ENCODE measurements at regions not wholly inside any gene's neighbourhood (a gene's known extent, or its start where the extent isn't known, plus 50 kb on each side); places are given as distances from the start of the nearest gene placed in this dataset.
"Not testable (repeated sequence)": the region's sequence is repeated elsewhere in the genome, so short reads cannot be mapped to it uniquely, and the experiment has no call there.

GRCh38 chr3:35291471-35292236, 347.7 kb upstream of the ARPP21 start:
- H3K9me3 ChIP-seq = no peaks in the 10 kb centered on the region
- H3K36me3 ChIP-seq = no peaks in the 10 kb centered on the region
- H3K27ac ChIP-seq = no peak overlapping the region
- WGBS, 2 donors = 76 to 85% methylated on average over 4 of the region's 4 CpGs
- intact Hi-C loops (cut with DNase I) = no loop called here
- H3K4me1 ChIP-seq = no peaks in the 10 kb centered on the region
- DNase-seq = no peak
- H3K27me3 ChIP-seq = no peaks in the 10 kb centered on the region
- TF ChIP-seq POLR2A (IDR thresholded peaks at IDR 0.05) (no peak), CTCF (IDR thresholded peaks at IDR 0.05) (no peak)
- no peak overlapping the region for H3K4me3 ChIP-seq (replicated peaks in 1 of 3)

- Histone ChIP-seq H3K4me3 (replicated peaks in 1 of 3) (no peak overlapping the region), H3K27ac (no peak overlapping the region), H3K36me3 (no peaks in the 10 kb centered on the region), H3K27me3 (no peaks in the 10 kb centered on the region), H3K4me1 (no peaks in the 10 kb centered on the region), H3K9me3 (no peaks in the 10 kb centered on the region)
- DNase-seq = no peak
- WGBS, 2 donors = 91 to 93% methylated on average over 3 of the region's 3 CpGs
- TF ChIP-seq CTCF (IDR thresholded peaks at IDR 0.05) = no peak
- no peak for TF ChIP-seq POLR2A (IDR thresholded peaks at IDR 0.05)
- intact Hi-C loops (cut with DNase I) = no loop called here
These were observed 346.8 kb upstream of the ARPP21 start for GRCh38 chr3:35292568-35292967.

- 70 to 80% methylated on average over 2 of the region's 2 CpGs for WGBS, 2 donors
- Histone ChIP-seq H3K4me1 (no peaks in the 10 kb centered on the region), H3K4me3 (replicated peaks in 1 of 3) (no peak overlapping the region), H3K9me3 (no peaks in the 10 kb centered on the region), H3K27me3 (no peaks in the 10 kb centered on the region), H3K27ac (no peak overlapping the region), H3K36me3 (no peaks in the 10 kb centered on the region)
- no peak for TF ChIP-seq CTCF (IDR thresholded peaks at IDR 0.05)
- no peak for TF ChIP-seq POLR2A (IDR thresholded peaks at IDR 0.05)
- intact Hi-C loops (cut with DNase I) = no loop called here
- DNase-seq = no peak
These were observed 343.4 kb upstream of the ARPP21 start for GRCh38 chr3:35295906-35296305.

- WGBS, 2 donors = 85 to 87% methylated on average over 4 of the region's 4 CpGs
These were observed 342.8 kb upstream of the ARPP21 start for GRCh38 chr3:35296533-35296932.

GRCh38 chr3:35296944-35297343, 342.4 kb upstream of the ARPP21 start:
- H3K27me3 ChIP-seq = not testable (repeated sequence)
- 85 to 92% methylated on average over 2 of the region's 2 CpGs for WGBS, 2 donors

More at GRCh38 chr3:35296533-35296932, 342.8 kb upstream of the ARPP21 start:
- TF ChIP-seq CTCF (IDR thresholded peaks at IDR 0.05) (no peak), POLR2A (IDR thresholded peaks at IDR 0.05) (no peak)
- Histone ChIP-seq H3K9me3 (no peaks in the 10 kb centered on the region), H3K27me3 (no peaks in the 10 kb centered on the region), H3K27ac (no peak overlapping the region), H3K36me3 (no peaks in the 10 kb centered on the region), H3K4me3 (replicated peaks in 1 of 3) (no peak overlapping the region), H3K4me1 (no peaks in the 10 kb centered on the region)
- intact Hi-C loops (cut with DNase I) = no loop called here
- DNase-seq = no peak

More at GRCh38 chr3:35296944-35297343, 342.4 kb upstream of the ARPP21 start:
- H3K4me1 ChIP-seq; H3K9me3 ChIP-seq; H3K27ac ChIP-seq; H3K4me3 ChIP-seq (replicated peaks in 1 of 3); DNase-seq; H3K36me3 ChIP-seq; intact Hi-C loops (cut with DNase I): not testable (repeated sequence)
